GM21381 (cell line): ENCODE measurements at regions not wholly inside any gene's neighbourhood (a gene's known extent, or its start where the extent isn't known, plus 50 kb on each side); places are given as distances from the start of the nearest gene placed in this dataset.
"Not testable (repeated sequence)": the region's sequence is repeated elsewhere in the genome, so short reads cannot be mapped to it uniquely, and the experiment has no call there.

Experiments
- ATAC-seq: cut with Tn5 transposase; IDR thresholded peaks from one replicate; pipeline ENCODE4 v1.9.1; 2021; ENCODE audit warnings: mild to moderate bottlenecking, moderate library complexity; ENCODE audit not compliant: unreplicated experiment

DNA sequence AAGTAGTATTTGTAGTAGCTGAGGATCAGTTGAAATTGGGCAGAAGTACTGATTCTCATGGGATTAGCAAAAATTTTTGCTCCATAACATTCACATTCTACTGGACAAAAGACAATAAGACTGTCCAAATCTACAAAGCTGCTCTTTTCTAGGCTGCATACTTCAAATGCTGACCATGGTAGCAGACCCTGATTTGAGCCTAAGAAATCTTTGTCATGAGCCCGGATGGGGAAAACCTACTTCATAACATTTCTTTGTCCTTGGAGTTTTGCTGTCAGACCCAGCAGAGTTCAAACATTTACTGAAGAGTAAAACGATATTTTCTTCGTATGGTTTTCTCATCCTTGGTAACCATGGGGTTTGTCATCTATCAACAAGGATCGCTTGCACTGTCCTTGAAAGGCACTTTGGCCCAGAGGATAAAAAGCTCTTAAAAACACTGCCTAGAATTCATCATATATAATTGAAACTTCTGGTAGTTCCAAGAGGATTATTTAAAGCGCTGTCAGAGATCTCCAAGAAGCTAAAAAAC lies 216.9 kb downstream of the CAVIN4 start:
- no peak for ATAC-seq

DNA sequence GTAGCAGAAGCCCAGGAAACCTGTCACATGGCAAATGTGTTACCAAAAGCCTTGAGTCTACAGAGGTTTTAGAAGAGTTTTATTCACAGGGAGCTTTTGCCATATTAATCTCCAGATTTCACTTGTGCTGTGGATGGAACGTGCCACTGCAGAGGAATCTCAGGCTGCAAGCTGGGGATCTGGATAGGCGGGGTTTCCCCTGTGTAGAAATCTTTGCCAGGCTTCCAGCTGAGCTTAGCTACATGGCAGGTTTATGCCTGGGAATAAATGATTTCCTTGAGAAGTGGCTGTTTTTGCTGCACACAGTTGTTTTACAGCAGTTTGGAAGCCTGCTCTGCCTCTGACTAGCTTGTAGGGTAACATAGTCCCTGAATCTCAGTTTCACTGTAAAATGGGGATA lies 224.6 kb upstream of the PLPPR1 start:
- ATAC-seq = no peak

DNA sequence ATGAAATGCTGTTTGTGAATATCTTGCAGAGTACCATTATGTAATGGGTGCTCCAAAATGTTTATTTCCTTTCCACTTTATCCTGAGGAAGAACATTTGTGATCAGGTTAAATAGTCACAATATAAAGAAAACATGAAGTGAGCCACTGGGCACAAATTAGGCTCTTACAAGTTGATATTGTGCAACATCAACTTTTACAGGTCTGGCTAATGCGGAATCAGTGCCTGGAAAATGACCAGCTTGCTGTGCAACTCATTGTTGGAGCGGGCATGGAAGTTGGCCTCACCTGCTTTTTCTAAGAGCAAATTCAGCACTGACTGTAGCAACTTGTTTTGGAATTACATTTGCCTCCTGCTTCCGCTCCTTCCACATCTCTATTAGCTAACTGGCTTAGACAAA lies 216.9 kb upstream of the PLPPR1 start:
- ATAC-seq = no peak

DNA sequence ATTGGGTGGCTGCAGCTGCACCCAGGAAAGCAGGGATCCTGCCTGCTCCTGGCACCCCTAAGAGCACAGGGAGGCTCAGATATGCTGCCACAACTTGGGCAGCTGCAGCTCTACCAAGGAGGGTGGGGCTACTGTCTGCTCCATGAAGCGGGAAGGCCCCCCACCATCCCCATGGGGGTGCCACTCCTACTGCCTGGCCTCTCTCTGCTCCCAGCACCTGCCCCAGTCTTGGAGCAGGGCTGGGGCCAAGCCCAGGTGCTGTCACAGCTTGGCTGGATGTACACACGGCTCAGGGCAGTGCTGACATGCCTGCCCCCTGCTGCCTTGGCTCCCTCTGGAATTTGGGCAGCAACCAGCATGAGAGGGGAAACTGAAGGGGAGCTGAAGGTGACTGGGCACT lies 214.7 kb upstream of the PLPPR1 start:
- ATAC-seq = no peak

DNA sequence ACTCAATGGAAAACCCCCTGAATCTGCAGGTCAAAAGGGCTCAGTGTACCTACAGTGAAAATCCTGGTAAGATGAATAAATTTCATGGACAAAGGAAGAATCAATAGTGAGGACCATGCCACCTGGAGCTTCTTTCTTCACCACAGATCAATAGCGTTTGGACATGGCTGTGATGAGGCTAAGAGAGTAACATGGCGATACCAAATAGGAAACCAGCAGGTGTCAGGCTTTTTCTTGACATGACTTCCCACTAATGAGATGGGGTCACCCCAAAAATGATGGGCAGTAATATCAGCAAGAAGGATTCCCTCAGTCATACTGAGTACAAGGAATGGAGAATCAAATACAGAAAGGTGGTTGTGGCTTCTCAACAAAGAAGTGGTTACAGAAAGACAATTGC lies 208.5 kb upstream of the PLPPR1 start:
- ATAC-seq = no peak

DNA sequence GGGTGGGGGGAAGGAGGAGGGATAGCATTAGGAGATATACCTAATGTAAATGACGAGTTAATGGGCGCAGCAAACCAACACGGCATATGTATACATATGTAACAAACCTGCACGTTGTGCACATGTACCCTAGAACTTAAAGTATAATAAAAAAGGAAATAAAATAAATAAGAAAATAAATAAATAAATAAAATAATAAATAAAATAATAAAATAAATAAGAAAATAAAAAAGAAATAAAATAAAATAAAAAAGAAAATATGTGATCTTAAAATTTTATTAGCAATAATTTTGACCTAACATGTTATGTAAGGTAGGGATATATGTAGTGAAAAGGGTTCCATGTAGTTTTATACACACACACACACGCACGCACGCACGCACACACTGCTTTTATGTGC lies 195.5 kb upstream of the PLPPR1 start:
- ATAC-seq = not testable (repeated sequence)

DNA sequence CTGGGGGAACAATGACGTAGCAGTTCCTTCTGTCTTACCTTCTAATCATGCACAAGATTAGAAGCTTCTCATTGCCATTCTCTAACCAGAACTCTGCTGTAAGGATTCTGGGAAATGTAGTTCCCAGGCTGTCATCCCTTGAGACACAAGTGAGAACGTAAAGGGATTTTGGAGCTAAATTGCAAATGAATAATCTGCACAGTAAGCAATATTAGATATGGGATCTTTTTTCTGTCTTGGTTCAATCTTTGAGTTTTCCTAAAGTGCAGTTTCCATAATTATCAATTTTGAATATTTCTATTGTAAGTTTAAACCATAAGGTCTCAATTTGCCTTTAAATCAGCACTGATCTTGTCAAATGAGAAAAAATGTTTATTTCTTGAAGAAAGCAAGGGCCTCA lies 189.7 kb upstream of the PLPPR1 start:
- ATAC-seq = no peak

DNA sequence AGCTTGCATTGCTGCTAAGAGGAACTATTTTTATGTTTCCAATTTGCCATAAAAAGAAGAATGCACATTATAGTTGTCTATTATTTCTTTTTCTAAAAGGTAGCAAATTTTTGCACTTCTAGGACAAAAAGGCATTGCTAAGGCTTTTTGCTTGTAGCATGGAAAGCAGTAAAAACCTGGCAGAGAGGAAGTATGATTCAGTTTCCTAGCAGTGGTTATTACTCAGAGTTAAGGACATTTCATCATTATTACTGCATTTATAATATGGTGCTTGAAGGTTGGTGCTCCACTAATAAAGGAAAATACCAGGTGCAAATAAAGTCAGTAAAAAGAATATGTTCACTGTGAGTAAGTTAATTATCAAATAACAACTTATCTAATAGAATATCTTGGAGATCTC lies 179.8 kb upstream of the PLPPR1 start:
- ATAC-seq = no peak

DNA sequence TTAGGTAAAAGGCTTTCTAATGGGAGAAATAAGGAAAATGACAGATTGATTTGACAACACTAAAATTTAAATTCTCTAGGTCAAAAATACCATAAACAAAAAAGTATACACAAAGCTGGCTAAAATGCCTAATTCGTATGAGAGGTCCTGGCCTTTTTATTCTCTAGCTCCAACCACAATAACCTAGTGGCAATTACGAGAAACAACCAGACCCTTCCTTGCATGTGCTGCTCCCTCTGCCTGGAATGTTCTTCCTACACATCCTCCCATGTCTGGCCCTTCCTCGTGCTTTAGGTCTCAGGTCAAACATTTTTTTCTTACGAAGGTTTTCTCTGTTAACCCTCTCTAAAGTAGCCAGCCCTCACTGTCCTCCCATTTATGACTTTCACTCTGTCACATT lies 176.4 kb upstream of the PLPPR1 start:
- ATAC-seq = no peak

DNA sequence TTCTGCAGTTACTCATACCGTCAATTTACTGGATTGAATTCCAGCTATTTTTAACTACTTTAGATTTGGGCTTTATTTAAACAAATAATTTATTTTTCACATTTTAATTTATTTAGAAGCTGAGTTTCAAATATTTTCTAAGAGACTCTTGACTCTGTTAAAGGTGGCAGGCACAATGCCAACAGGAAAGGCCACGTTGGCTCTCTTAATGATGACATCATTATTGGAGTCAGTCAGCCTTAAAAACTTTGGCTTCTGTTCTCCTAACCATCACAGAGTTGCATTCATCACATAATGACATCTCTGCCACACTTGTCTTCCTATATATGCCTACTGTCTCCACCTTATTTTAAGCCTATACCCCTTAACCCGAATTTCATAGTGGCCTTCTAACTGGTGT lies 172.3 kb upstream of the PLPPR1 start:
- no peak for ATAC-seq

DNA sequence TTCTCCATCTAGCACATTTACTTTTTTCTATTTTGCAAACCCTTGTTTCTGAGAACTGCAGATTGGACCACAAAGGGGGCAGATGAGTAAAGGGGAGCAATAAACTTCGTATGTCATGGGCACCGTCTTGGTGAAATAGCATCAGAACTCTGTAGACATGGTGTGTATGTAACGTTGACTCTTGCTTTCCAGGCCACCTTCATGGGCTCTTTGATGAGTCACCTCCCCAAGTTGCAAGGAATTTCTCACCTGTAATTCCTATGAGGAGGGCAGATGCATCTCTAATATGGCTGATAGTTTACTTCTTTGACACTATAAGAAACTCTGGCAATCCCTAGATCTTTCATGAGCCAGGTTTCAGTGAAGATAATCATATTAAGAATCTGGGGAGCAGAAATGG lies 163.4 kb upstream of the PLPPR1 start:
- no peak for ATAC-seq

DNA sequence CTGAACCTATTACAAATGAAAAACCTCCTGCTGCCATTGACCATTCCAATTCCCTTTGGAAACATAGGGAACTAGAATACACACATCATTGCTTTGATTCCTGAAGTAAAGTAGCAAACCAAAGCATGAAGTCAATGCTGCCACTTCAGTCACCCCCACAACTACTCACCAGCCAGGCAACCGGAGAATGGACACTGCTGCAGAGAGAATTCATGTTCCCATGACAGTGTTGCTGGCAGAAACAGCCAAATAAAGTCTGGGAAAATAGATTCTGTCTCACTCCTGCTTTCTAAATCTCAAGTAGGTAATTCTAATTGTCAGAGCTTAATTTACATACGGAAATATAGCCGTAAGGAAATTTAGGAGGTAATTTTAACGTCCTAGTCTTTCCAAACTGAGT lies 162.9 kb upstream of the PLPPR1 start:
- ATAC-seq = no peak

DNA sequence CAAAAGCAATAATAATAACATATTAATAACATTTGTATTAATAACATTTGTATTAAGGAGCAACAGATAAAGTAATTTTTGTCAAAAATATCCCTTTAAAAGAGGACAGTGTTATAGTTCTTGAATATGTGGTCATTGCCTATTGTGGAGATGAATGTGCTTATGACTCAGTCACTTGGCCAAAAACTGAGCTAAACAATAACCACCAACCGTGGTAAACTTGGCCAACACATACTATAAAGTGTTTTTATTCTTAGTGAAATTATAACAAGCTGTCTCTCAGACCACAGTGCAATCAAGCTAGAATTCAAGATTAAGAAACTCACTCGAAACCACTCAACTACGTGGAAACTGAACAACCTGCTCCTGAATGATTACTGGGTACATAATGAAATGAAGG lies 159.2 kb upstream of the PLPPR1 start:
- ATAC-seq = no peak

DNA sequence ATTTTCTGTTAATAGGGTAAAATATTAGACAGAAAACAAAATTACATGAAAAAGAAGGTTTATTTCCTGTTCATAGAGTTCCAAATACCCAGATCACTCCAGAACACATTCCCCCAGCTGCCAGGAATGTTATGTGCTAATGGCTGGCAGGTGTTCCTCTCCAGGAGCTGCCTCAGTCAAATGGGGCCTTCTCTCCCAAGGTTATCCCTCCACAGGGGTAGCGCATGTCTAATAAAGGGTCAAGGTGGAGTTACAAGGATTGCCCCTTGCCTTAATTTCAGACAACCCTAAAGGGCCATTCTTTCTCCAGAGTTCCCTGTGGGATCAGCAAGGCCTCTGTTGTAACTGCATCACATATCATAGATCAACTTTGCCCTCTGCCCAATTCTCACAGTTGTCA lies 148.6 kb upstream of the PLPPR1 start:
- no peak for ATAC-seq

DNA sequence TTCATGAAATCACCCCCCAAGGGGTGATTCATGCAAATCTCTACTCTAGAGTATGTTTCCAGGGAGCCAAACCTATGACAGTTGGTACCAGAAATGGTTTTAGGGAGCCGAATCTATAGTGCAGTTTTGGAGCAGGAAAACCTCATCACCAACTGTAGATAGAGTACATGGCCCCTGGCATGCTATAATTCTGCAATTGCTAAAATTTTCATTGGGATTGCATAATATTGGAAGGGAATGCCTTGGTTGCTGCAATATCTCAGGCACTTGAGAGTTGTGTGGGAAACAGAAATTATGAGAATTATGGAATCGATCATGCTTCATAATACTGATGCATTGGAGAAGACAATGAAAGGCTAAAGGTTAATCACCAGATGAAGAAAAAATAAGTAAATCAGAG lies 148.2 kb upstream of the PLPPR1 start:
- ATAC-seq = no peak

DNA sequence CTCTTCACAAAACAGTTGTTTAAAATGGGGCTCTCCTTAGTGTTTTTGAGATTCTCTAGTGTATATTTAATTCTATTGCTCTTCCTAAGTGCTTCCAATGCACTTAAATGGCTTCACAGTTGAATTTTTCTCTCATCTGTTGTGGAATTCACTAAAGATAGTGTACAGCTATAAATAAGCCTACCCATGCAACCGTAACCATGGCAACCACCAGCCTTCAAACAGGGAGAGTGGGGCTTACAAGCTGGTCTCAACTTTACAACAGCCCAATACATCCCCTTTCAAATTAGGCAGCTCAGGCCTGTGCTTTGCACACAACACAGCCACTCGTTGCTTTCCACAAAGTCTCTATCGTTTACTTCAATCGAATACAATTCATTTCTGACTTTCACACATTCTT lies 144.0 kb upstream of the PLPPR1 start:
- no peak for ATAC-seq

DNA sequence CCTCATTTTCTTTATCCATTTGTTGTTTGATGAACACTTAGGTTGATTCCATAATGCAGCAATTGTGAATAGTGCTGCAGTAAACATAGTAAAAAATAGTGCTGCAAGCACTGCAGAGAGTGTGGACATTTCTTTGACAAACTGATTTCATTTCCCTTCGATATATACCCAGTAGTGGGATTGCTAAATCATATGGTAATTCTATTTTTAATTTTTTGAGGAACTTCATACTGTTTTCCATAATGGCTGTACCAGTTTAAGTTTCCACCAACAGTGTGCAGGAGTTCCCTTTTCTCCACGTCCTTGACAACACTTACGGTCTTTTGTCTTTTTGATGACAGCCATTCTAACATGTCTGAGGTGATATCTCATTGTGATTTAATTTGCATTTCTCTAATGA lies 138.2 kb upstream of the PLPPR1 start:
- no peak for ATAC-seq

DNA sequence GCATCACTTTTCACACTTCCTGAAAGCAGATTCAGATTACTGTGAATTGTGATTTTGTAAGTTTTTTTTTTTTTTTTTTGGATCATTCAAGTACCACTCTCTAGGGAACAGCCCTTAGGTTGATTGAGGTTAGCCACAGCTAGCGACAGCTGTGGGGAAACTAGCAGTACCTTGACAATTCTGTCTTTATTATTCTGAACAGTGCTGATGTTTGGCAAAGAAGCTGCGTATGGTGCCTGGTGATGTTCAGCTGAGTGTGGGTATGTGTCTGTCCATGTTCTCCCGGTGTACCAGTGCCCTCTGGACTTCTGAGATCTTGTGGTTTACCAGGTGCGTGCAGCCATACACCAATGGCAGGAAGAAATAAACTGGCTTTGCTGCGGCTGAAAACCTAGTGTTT lies 117.3 kb upstream of the PLPPR1 start:
- ATAC-seq = no peak

DNA sequence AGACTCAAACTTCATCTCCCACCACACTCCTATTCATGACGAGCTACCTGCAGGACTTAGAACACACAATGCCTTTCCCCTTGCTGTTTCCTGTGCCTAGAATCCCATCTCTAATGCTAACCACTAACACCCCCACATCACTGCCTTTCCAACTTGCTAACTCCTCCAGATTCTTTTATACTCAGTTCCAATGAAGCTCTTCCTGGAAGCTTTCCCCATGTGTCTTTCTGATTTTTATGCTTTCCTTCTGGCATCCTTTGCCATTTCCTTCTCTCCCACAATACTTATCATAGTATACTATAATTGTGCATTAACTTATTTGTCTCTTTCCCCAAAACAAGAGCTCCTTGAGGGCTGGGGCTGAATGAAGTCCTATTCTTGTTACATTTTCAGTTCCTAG lies 115.3 kb upstream of the PLPPR1 start:
- ATAC-seq = no peak

DNA sequence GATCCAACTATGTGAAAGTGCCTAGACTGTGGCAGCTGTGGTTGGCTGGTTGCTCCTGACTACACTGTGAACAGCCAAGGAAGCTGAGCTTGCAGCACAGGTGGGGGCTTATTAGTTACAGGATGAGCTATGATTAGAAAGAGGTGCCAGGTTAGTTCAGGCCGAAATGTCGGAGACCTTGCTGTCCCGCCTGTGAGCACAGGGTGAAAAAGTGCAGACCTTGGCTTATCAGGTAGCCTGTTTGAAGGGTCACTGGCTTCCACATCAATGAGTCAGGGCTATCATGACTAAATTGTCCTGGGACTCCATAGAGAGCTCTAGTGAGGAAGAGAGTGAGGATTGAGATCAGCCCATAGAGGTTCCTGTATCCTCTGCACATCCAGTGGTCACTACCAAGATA lies 114.3 kb upstream of the PLPPR1 start:
- ATAC-seq = no peak

DNA sequence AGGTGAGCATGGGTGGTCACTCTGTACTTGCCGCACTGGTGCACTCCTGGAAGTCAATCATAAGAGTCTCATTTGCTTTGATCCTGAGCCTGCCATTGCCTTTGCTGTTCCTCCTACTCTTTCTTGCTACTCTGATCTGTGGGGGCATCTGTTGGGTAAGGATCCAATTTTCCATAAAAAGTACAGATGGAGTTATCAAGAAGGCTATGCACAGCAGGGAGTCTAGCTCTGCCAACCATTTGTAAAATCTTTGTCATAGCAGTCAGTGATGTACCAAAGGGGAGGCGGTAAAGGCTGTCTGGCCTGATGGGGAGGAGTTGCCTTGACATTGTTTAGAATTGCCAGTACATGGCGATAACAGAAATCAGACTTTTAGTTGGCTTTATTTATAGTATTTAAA lies 109.0 kb upstream of the PLPPR1 start:
- no peak for ATAC-seq

DNA sequence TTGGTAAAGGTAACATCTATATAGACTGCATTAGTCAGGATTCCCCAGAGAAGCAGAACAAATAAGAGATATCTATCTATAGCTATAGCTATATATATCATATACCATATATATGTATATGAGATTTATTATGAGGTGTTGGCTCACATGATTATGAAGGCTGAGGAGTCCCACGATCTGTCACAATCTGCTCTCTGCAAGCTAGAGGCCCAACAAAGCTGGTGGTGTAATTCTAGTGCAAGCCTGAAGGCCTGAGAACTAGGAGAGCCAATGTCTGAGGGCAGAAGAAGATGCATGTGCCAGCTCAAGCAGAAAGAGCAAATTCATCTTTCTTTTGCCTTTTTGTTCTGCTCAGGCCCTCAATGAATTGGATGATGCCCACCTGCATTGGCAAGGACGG lies 102.2 kb upstream of the PLPPR1 start:
- no peak for ATAC-seq

DNA sequence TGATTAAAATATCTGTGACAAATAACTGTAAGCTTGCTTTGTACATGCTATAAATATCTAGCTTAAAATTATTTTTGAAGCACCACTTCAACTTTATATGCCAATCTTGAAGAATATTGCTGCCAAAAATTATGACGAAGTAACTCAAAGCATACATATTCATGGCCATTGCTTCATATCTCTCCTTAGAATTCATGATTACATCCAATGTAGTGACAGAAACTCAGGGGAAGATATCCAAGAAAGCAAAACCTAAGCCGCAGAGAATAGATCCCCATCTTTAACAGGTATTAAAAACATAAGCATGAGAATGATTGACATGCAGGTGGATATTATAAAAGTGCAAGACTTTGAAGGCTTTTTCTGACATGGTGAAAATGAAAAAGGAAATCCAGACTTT lies 100.8 kb upstream of the PLPPR1 start:
- no peak for ATAC-seq

DNA sequence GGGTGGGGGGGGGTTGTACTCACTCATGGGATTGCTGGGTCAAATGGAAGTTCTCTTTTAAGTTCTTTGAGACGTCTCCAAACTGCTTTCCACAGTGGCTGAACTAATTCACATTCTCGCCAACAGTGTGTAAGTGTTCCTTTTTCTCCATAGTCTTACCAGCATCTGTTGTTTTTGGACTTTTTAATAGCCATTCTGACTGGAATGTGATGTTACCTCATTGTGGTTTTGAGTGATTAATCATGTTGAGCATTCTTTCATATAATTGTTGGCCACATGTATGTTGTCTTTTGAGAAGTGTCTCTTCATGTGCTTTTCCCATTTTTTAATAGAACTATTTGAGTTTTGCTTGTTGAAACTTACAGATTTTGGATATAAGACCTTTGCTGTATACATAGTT lies 94.9 kb upstream of the PLPPR1 start:
- no peak for ATAC-seq
